KG1 (cell line): ENCODE measurements at regions not wholly inside any gene's neighbourhood (a gene's known extent, or its start where the extent isn't known, plus 50 kb on each side); places are given as distances from the start of the nearest gene placed in this dataset.

Source experiments
- DNase-seq: peaks from one replicate; lab custom pipeline; 2025; lab: John Stamatoyannopoulos, UW

DNA sequence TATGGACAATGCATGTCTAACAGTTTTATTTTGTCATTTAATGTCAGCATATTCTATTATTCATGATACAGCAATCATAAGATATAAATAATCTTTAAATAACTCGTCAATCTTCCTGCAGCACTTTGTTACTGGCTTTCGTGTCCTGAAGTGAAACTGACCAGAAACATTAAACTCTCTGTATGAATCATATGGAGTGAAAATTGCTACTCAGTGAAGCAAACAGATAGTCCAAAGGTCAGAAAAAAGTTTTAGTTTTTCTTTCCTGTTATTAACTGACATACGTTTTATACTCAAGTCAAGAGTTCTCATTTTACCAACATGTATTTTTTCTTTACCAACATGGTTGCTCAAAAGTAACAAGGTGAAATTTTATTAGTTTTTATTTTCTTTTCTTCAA lies 106.8 kb upstream of the GALNT5 start:
- no peak for DNase-seq

DNA sequence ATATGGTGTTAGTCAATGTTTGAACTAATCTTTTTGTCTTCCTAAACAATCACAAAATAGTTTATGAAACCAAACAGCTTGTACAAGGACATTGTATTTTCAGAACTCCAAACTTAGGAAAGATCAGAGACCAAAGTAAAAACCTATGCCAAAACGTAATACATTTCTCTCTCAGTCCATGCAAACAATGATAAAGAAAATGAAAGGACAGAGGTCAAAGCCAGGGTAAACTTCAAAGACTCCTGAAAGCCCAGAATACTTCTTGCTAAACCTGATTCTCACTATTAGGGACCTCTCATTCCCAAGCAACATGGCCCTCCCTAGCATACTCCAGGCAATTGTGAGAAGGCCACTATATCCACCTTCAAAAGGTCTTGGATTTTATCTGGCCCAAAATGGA lies 105.1 kb upstream of the GALNT5 start:
- DNase-seq = no peak

DNA sequence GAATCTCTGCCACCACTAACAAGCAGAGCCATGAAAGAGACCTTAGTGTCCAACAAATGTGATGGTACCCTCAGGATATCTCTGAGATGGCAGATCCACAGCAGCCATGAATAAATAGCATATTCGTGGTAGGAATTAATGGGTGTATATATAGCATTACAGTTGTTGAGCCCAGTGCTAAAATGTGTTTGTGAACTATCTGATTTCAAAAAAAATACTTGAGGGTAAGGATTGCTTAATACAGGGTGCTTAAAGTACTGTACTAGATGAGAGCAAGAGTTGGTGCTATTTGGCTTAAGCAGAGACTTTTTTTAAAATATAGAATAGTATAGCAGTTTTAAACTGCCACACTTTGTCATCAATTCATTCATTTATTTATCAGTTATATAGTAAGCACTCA lies 101.5 kb upstream of the GALNT5 start:
- DNase-seq = no peak

DNA sequence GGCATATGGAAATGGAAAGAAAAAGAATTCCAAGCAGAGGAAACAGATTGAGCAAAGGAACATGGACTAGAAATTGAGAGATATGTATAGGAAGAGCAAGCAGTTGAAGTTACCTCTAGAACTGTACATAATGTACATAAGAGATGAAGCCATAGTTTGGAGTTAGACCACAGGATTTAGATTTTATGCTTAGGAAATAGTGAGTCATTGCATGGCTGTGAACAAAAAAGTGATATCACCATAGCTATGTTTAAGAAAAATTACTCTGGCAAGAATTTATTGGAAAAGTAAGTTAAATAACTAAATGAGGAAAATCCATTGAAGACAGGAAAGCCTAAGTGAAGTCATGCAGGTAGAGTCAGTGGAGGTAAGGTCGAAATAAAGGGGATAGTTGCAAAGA lies 99.4 kb upstream of the GALNT5 start:
- no peak for DNase-seq

DNA sequence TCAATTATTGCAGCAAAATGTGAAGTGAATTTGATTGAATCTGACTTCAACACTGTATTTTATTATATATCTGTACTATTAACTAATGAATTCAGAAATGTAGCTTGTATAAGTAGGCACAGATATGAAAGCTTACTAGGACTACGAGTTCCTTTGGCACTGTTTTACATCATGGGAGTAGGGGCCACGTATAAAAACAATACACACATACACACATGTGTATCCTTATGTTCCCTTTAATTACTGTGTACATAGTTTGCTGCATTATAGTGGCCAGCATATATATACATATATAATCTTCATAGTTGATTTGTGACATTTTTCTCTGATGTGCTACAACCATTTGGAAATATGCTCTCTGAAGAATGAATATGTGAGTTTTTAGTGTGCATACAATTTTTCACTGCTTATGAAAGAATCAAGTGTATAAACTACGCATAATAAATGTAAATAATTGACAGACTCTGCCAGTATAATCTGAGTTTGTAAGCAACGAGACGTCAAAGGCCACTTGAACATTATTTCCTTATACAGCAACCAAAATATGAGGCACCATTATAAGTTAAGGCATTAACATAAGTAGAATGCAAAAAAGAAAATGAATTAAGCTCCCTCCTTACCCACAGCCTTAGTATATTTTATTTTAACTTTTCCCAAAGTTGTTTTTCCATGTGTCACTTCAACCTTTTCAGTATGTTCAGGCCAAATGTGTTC lies 98.1 kb upstream of the GALNT5 start:
- DNase-seq = no peak

- no peak for DNase-seq
These were observed 97.4 kb upstream of the GALNT5 start for GRCh38 chr2:157160111-157160510.

DNA sequence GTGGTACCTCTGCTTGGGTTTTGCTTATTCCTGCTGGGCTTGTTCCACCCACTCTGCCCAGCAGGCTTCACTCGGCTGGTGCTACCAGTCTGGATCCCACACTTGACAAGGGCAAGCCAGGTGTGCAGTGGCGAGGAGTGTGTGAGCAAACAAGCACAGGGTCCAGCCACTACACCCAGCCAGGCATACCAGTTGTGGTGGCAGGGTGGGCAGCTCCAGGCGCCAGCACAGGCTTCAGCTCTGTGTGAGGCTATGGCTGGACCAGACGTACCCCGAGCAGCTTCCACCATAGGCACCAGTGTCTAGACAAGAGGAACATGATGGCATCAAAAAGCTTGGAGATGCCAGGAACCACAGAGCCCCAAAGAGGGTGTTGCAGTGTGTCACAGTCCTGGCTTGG lies 93.1 kb upstream of the GALNT5 start:
- DNase-seq = no peak

GRCh38 chr2:157164891-157165290 lies 92.6 kb upstream of the GALNT5 start:
- no peak for DNase-seq

DNA sequence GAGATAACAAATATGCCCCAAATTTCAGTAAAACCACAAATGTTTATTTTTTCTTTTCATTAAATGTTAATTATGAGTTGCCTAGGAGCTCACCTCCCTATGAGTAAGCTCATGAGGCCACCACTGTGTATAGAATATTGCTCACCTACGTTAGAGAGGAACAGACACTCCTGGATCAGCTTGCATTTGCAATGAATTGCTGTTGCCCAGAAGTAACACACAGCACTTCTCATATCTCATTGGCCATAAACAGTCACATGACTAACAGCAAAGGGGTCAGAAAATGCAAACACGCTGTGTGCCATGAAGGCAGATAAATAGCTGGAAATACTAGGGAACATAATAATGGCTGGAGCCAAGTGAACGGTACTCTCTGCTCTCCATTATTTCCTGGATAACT lies 89.0 kb upstream of the GALNT5 start:
- DNase-seq = no peak

- no peak for DNase-seq
These were observed 87.6 kb upstream of the GALNT5 start for GRCh38 chr2:157169889-157170288.

GRCh38 chr2:157170299-157170698 lies 87.2 kb upstream of the GALNT5 start:
- DNase-seq = no peak

DNA sequence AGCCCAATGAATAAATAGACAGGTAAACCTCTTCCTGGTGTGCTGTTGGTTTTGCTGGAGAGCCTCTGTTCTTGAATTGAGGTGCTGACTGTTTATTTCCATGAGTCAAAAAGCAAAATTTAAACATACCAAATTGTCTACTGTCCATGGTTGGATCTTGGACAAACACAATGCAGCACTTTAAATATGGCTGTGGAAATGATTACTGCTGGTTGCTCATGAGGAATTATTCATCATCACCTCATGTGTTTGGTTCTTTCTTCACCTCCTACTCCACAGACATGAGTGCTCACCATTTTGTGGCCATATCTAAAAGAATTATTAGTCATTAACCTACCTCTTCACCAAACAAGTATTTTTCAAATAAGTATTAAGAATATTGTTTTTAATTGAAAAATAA lies 85.3 kb upstream of the GALNT5 start:
- no peak for DNase-seq

- no peak for DNase-seq
These were observed 84.5 kb upstream of the GALNT5 start for GRCh38 chr2:157172866-157173578.

DNA sequence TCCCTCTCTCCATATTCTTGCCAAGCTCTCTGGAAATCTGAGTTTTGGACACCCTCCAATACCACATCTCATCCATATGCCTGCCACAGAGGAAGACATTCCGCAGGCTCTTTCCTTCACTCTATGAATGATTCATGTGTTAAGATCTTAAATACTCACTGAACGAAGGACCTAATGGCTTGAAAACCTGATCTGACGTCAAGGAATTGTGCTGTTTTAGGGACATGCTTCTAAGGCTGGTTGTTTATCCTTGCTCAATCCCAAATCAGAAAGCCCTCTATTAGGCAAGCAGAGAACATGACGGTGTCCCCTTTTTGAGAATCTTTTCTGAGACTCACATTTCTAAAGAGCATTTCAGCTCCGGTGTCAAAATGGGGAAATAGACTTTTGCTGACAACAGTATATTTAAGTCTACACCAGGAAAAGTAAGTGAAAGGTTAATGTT lies 83.7 kb upstream of the GALNT5 start:
- DNase-seq = no peak

GRCh38 chr2:157174321-157174720 lies 83.2 kb upstream of the GALNT5 start:
- no peak for DNase-seq

- DNase-seq = no peak
These were observed 80.9 kb upstream of the GALNT5 start for GRCh38 chr2:157176602-157177001.

DNA sequence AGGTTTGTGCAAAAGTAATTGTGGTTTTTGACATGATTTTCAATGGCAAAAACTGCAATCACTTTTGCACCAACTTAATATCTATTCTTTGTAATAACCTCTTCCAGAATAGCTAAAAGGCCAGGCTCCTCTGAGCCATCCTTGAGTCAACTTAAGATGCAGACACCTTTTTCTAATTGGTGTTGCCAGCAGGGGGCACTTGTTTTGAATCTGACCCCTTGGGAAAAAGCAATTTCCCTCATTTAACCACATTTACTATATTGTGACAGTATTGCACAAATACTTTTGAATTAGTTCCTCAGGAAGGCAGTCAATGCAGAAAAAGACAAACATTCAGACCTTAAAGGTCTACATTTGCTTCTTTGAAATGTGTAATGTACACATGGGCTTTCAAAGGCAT lies 78.6 kb upstream of the GALNT5 start:
- no peak for DNase-seq

DNA sequence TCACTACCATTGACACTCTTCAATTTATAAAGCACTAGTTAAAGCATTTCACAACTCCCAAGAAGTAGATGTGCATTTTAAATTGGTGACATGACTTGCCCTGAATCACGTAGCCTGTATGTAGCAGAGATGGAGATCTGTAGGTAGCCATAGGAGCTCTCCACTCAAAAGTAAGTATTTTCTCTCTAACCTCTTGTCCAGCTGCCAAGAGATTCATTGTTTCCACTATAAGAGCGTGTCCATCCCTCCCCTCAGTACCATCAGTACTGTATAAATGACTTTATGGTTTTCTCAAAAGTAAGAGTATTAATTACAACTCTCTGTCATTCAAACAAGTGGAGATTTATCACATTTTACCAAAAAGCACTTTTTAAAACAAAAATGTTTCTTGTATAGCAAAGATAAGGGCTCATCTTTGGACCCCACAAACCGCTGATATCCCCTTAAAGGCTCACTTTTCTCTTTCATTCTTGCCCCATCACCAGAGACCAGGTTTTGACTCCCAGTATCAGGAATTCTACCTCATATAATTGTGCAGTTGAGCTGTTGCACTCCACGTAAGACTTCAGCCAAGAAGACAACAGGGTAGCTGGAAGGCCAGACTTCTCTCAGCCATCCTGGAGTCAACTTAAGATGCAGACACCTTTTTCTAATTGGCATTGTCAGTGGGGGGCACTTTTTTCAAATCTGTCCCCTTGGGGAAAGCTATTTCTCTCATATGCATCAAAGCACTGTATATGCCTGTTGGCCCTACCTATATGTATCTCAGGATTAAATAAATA lies 78.0 kb upstream of the GALNT5 start:
- no peak for DNase-seq

DNA sequence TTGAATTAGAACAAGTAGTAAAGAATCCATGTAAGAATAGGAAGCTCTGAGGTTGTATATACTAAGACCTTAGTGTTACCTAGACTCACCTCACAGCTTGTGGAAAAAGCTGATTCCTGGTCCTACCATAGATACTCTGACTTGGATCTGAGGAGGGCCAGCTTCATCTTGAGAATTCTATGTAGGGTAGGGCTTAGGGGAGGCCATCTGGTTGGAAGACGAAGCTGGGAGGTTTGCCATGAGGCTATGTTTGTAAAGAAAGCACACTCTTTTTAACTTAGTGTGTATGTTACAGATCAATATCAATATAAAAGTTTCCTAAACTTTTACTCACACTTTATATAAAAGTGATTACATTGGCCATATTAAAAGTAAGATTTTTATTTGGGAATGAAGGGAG lies 77.1 kb upstream of the GALNT5 start:
- DNase-seq = no peak

DNA sequence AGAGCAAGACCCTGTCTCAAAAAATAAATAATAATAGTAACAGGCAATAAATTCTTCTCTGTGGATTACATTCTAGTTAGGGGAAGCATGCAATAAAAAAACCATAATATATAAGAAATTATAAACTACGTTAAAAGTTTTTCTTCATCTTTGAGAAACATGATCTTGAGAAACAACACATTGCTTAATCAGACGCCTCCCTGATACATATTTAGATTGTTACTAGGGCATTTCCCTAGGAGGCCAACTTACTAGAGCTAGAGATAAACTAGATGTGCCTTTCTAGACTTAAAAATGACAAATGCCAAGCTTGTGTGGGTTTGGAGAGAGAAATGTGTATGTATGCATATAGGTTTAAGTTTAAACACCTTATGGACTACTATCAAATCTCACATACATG lies 76.3 kb upstream of the GALNT5 start:
- no peak for DNase-seq

DNA sequence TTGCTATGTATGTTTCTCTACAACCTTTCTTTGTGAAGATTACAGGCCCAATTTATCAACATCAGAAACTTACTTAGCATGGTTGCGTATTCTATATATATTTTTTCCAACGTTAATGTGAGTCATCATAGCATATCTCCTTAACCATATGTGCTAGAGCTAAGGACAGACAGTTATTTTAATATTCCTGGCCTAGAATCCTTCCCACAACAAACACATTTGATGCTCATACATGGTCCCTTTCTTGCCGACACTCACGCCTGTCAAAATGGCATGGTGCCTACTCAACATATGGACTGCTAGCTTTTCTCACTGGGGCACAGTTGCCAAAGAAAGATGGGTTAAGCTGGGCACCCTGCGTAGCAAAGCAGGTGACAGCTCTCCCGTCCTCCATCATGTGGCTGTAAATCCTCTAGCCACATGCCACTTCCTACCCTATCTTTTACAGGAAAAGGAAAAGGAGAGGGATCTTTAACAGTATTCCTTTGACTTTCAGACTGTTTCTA lies 75.2 kb upstream of the GALNT5 start:
- DNase-seq = no peak

DNA sequence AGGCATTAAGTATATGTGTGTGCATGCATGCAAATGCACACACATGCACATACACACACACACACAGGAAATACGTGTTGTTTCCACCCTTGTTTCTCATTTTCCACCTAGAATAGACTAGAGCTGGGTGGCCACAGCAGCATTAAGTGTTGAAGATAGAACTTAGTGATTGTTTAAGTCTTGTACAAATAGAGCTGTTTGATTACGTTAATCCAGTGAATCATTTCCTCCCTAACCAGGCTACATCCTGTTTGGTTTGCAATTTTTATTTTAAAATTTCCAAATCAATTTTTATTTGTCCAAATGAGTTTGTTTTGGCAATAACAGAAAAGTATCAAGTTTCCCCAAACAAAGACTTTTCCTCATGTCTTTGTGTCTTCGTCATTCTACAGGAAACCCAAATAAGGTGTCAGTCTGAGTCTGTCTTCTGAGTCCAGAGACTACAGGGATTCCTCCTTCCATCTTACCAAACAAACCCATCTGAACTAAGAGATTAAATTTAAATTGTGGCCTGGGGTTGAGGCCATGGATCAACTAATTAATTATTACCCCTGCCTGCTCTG lies 74.6 kb upstream of the GALNT5 start:
- DNase-seq = no peak
